Endothelial cell of umbilical vein (primary cell): ENCODE measurements at regions not wholly inside any gene's neighbourhood (a gene's known extent, or its start where the extent isn't known, plus 50 kb on each side); places are given as distances from the start of the nearest gene placed in this dataset.

Experiments
- BruUV-seq: library from RNA; stranded (reverse); fragments of 400-500 nt; replicated peaks from 2 replicates; lab custom pipeline; 2021; lab: Mats Ljungman, UMichigan
- CTCF ChIA-PET: fragments of 300-600, 350-600 bp; sonication (Branson Sonifier 250); formaldehyde crosslinking; loops from one replicate; lab custom pipeline; 2021; ENCODE audit warnings: antibody characterized with exemption, inconsistent platforms; lab: Charles Lee
- POLR2A ChIA-PET: fragments of 300-600, 350-600 bp; sonication (Branson Sonifier 250); formaldehyde crosslinking; loops from one replicate; lab custom pipeline; 2021; ENCODE audit warnings: antibody characterized with exemption, inconsistent platforms; lab: Charles Lee
- DNase-seq: peaks from one replicate; pipeline ENCODE4 v3.0.0-alpha.2; 2011; ENCODE audit warnings: low read depth, low spot score
- FAIRE-seq: peaks from 2 replicates; lab custom pipeline; 2011; peaks lifted over from hg19 to GRCh38; lab: Jason Lieb, UNC
- H2AFZ ChIP-seq: 2 replicates; pipeline ENCODE4 v1.6.0; 2012; ENCODE audit warnings: low read depth, low read length, control low read depth, inconsistent platforms
- H3K27ac ChIP-seq: 2 replicates; pipeline ENCODE4 v1.5.1; 2011; ENCODE audit warnings: low read depth, mild to moderate bottlenecking, control low read depth, low read length, moderate library complexity; ENCODE audit not compliant: insufficient read depth
- H3K27me3 ChIP-seq, 2 experiments: 2 replicates each; pipeline versions ENCODE4 v1.6.0 to v1.6.1; 2011; ENCODE audit warnings: low read length in 2 of 2, mixed read lengths in 1 of 2; ENCODE audit not compliant: control insufficient read depth in 2 of 2, insufficient read depth in 2 of 2
- H3K36me3 ChIP-seq, 2 experiments: 2 replicates in 1 of 2; 3 replicates in 1 of 2; pipeline ENCODE4 v1.5.1; 2011; ENCODE audit warnings: low read length in 2 of 2, mild to moderate bottlenecking in 1 of 2, moderate library complexity in 1 of 2; ENCODE audit not compliant: control insufficient read depth in 2 of 2, insufficient read depth in 2 of 2; ENCODE audit errors: extremely low read depth in 1 of 2
- H3K4me1 ChIP-seq: 3 replicates; pipeline ENCODE4 v1.5.1; 2011; ENCODE audit warnings: mild to moderate bottlenecking, low read length; ENCODE audit not compliant: control insufficient read depth, insufficient read depth; ENCODE audit errors: extremely low read depth
- H3K4me2 ChIP-seq: 2 replicates; pipeline ENCODE4 v1.6.1; 2011; ENCODE audit warnings: low read length, control low read depth, mixed read lengths; ENCODE audit not compliant: insufficient read depth
- H3K4me3 ChIP-seq, 3 experiments: fragments of 200-600 bp in 1 of 3; sonication (generic), shearing (Covaris generic) in 1 of 3; replicated peaks in 1 of 3; 2 replicates each; pipeline ENCODE4 v1.5.1; 2011 to 2016; ENCODE audit warnings: control low read depth in 3 of 3, low read length in 3 of 3, mild to moderate bottlenecking in 2 of 3, inconsistent platforms in 1 of 3, low read depth in 1 of 3, moderate library complexity in 1 of 3; ENCODE audit not compliant: insufficient read depth in 1 of 3
- H3K79me2 ChIP-seq: 2 replicates; pipeline ENCODE4 v1.6.0; 2012; ENCODE audit warnings: low read length, inconsistent platforms; ENCODE audit not compliant: control insufficient read depth, insufficient read depth
- H3K9ac ChIP-seq: replicated peaks from 2 replicates; pipeline ENCODE3; 2011; ENCODE audit warnings: low read length, control low read depth; ENCODE audit not compliant: insufficient read depth; ENCODE audit errors: extremely low read depth
- H3K9me1 ChIP-seq: replicated peaks from 3 replicates; pipeline ENCODE4 v1.6.0; 2011; ENCODE audit warnings: mild to moderate bottlenecking, low read length; ENCODE audit not compliant: control insufficient read depth, insufficient read depth; ENCODE audit errors: extremely low read depth
- H3K9me3 ChIP-seq: replicated peaks from 2 replicates; pipeline ENCODE4 v1.5.1; 2012; ENCODE audit warnings: low read length, inconsistent platforms; ENCODE audit not compliant: control insufficient read depth, insufficient read depth
- H4K20me1 ChIP-seq: replicated peaks from 2 replicates; pipeline ENCODE3; 2011; ENCODE audit warnings: mild to moderate bottlenecking, low read length; ENCODE audit not compliant: control insufficient read depth, insufficient read depth; ENCODE audit errors: extremely low read depth
- EZH2 ChIP-seq: IDR thresholded peaks from 2 replicates; pipeline ENCODE4 v1.6.1; 2012; ENCODE audit warnings: borderline replicate concordance, low read depth, mild to moderate bottlenecking, moderate library complexity, low read length, inconsistent platforms; ENCODE audit not compliant: severe bottlenecking
- POLR2A ChIP-seq: IDR thresholded peaks from 2 replicates; pipeline ENCODE4 v1.6.1; 2012; ENCODE audit warnings: low read depth, mild to moderate bottlenecking, control low read depth, low read length
- POLR2AphosphoS5 ChIP-seq: IDR thresholded peaks from 2 replicates; pipeline ENCODE4 v1.6.1; 2012; ENCODE audit warnings: low read depth, mild to moderate bottlenecking, control low read depth, low read length, moderate library complexity; ENCODE audit not compliant: insufficient read depth
- dilution Hi-C: fragments of 300-500 bp; cut with MboI; formaldehyde crosslinking; loops from one replicate; pipeline ENCODE4 v1.15.0; 2019; ENCODE audit warnings: low sequenced_read_pairs; ENCODE audit not compliant: extremely low pct_ligation_motif_present
- intact Hi-C: fragments of 100-400 bp; cut with micrococcal nuclease; formaldehyde crosslinking; loops from one replicate; pipeline ENCODE4 v1.10.0; 2022
- TF ChIP-seq, protein P1 (sequence below): IDR thresholded peaks from 2 replicates; pipeline ENCODE4 v1.6.1; 2011; ENCODE audit not compliant: insufficient read depth, insufficient read length
- TF ChIP-seq, protein P2 (sequence below), 2 donors: IDR thresholded peaks; 1 replicate in 1 of 2; 2 replicates in 1 of 2; pipeline ENCODE4 v1.5.1; 2011; ENCODE audit warnings: low read length in 2 of 2, mild to moderate bottlenecking in 2 of 2, moderate library complexity in 2 of 2, control low read depth in 1 of 2, inconsistent platforms in 1 of 2, low read depth in 1 of 2; ENCODE audit not compliant: insufficient read depth in 1 of 2; ENCODE audit errors: extremely low read depth in 1 of 2

DNA sequence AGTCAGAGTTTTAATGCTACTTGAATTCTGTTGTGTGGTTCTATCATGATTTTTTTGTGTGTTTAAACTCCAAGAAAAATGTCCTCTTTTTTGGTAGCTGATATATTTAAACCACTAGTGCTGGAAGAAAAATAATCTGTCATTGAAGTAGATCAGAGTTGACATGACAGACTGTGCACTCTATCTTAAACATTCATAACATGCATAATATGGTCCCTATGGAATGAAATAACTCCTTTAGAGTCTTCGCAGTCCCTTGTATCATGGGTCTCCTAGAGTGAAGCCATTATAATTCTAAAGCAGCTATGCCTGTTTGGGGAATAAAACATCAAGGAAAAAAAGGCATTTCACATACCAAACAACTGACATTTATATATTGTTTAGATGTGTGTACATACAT, 282.7 kb upstream of the CITED2 start:
- dilution Hi-C loops: no loop called here
- ChIA-PET POLR2A (no interaction called here), CTCF (interaction anchor here (1.5 kb wide), 1 partner anchor 19 kb away, joined by 3 read pairs; no protein-coding TSS in a partner anchor)
- Histone ChIP-seq H3K9me3 (no peaks in the 10 kb centered on the region), H3K4me1 (no peaks in the 10 kb centered on the region), H3K4me3 (no peak overlapping the region), H3K9ac (no peak overlapping the region), H3K27ac (no peak overlapping the region), H3K27me3 (no peaks in the 10 kb centered on the region), H4K20me1 (no peaks in the 10 kb centered on the region), H3K9me1 (no peaks in the 10 kb centered on the region), H3K4me2 (no peak overlapping the region), H2AFZ (no peak overlapping the region), H3K79me2 (no peaks in the 10 kb centered on the region), H3K36me3 (no peaks in the 10 kb centered on the region)
- FAIRE-seq (no peak), DNase-seq (no peak)
- intact Hi-C loops: no loop called here
- TF ChIP-seq, protein P1, sequence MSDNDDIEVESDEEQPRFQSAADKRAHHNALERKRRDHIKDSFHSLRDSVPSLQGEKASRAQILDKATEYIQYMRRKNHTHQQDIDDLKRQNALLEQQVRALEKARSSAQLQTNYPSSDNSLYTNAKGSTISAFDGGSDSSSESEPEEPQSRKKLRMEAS: no peak
- TF ChIP-seq, protein P2, sequence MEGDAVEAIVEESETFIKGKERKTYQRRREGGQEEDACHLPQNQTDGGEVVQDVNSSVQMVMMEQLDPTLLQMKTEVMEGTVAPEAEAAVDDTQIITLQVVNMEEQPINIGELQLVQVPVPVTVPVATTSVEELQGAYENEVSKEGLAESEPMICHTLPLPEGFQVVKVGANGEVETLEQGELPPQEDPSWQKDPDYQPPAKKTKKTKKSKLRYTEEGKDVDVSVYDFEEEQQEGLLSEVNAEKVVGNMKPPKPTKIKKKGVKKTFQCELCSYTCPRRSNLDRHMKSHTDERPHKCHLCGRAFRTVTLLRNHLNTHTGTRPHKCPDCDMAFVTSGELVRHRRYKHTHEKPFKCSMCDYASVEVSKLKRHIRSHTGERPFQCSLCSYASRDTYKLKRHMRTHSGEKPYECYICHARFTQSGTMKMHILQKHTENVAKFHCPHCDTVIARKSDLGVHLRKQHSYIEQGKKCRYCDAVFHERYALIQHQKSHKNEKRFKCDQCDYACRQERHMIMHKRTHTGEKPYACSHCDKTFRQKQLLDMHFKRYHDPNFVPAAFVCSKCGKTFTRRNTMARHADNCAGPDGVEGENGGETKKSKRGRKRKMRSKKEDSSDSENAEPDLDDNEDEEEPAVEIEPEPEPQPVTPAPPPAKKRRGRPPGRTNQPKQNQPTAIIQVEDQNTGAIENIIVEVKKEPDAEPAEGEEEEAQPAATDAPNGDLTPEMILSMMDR (IDR thresholded peaks at IDR 0.05; ENCODE audit: extremely low read depth in 1 of 2, insufficient read depth in 1 of 2, low read depth in 1 of 2, low read length in 2 of 2): no peak
- no peak for TF ChIP-seq POLR2AphosphoS5
- no peak for TF ChIP-seq EZH2
- TF ChIP-seq POLR2A: no peak
- no TSS peak for BruUV-seq
